ENCODE measurements at regions not wholly inside any gene's neighbourhood (a gene's known extent, or its start where the extent isn't known, plus 50 kb on each side); places are given as distances from the start of the nearest gene placed in this dataset.

DNA sequence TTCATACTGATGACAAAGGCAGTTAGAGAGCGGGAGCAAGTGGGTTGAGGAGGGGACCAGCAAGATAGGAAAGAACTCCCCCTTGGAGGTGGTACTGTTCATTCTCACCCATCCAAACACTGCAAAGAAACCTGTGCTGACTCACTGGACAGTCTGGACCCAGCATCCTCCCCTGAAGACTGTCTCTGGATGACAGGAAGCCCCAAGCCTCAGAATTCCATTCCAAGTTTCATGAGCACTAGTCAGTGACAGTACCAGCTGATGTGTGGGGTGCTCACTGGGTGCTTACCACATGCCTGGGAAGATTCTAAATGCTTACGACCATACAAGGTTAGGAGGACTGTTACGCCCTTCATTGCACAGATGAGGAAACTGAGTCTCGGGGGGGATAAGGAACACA, 160.9 kb downstream of the IGLL1 start:
- Histone ChIP-seq H3K9me3 (ENCODE audit: insufficient read depth in 2 of 2, low read depth in 1 of 2, low read length in 1 of 2) (no peaks in the 10 kb centered on the region), H3K79me2 (ENCODE audit: control insufficient read depth in 1 of 2, insufficient read depth in 2 of 2, low read length in 2 of 2) (no peaks in the 10 kb centered on the region), H4K8ac (ENCODE audit: extremely low read depth, insufficient read depth, low read length) (no peak overlapping the region), H4K5ac (ENCODE audit: insufficient read length, low read depth, low read length) (no peak overlapping the region), H3K27me3 (replicated peaks in 1 of 4; ENCODE audit: control insufficient read depth in 3 of 4, extremely low read depth in 1 of 4, insufficient read depth in 3 of 4, low read length in 3 of 4) (0 out of 7 replicates have a peak, but pooled peaks cover 0 to 2% (median 0%) of the 10 kb centered on the region in 4 experiments), H2AFZ (ENCODE audit: low read length) (no peak overlapping the region), H3K56ac (replicated peaks; ENCODE audit: insufficient read length, low read depth, low read length) (no peak overlapping the region), H3K79me1 (ENCODE audit: low read depth, low read length) (no peaks in the 10 kb centered on the region; the same call in 1 of the 2 replicates), H2BK5ac (ENCODE audit: low read depth, low read length) (no peak overlapping the region), H3K4me2 (ENCODE audit: insufficient read depth in 1 of 2, low read depth in 2 of 2, low read length in 2 of 2) (no peak overlapping the region), H3K27ac (ENCODE audit: low read depth, low read length) (no peak overlapping the region), H2BK120ac (replicated peaks; ENCODE audit: low read depth, low read length) (no peak overlapping the region), H3K4me1 (replicated peaks in 1 of 4; ENCODE audit: control insufficient read depth in 3 of 4, insufficient read depth in 4 of 4, low read length in 3 of 4) (no peaks in the 10 kb centered on the region; a peak in 1 of 7 replicates), H3K9ac (replicated peaks in 1 of 4; ENCODE audit: extremely low read depth in 1 of 4, low read depth in 3 of 4, low read length in 3 of 4) (no peak overlapping the region), H2BK15ac (ENCODE audit: low read length) (no peak overlapping the region), H3K4me3 (ENCODE audit: extremely low read depth in 1 of 4, insufficient read depth in 2 of 4, low read depth in 3 of 4, low read length in 4 of 4) (no peak overlapping the region), H3K36me3 (ENCODE audit: control insufficient read depth in 2 of 4, insufficient read depth in 4 of 4, low read length in 3 of 4) (no peaks in the 10 kb centered on the region), H3K23ac (ENCODE audit: insufficient read length) (no peak overlapping the region), H4K91ac (replicated peaks; ENCODE audit: insufficient read length, low read length) (no peak overlapping the region), H3K23me2 (ENCODE audit: low read depth, low read length) (no peaks in the 10 kb centered on the region), H2AK5ac (ENCODE audit: low read depth, low read length) (no peak overlapping the region), H2BK20ac (ENCODE audit: low read length) (no peak overlapping the region), H3K4ac (replicated peaks; ENCODE audit: insufficient read length, low read depth, low read length) (no peak overlapping the region), H4K20me1 (replicated peaks in 1 of 2; ENCODE audit: control insufficient read depth in 1 of 2, insufficient read depth in 2 of 2, low read length in 2 of 2) (no peaks in the 10 kb centered on the region), H2BK12ac (ENCODE audit: low read depth, low read length) (no peak overlapping the region), H3K18ac (ENCODE audit: extremely low read depth, low read length) (no peak overlapping the region), H3K14ac (ENCODE audit: insufficient read length) (no peak overlapping the region)
- ChIA-PET POLR2A (ENCODE audit: partially characterized antibody) (no interaction called here), CTCF (ENCODE audit: partially characterized antibody) (interaction anchor here (0.6 kb wide), 2 partner anchors 157 to 442 kb away, joined by 3 read pairs; no protein-coding TSS in a partner anchor)
- no peak for DNase-seq (ENCODE audit: low read depth in 1 of 2, low spot score in 2 of 2)
- WGBS, 2 experiments (ENCODE audit: extremely low coverage in 1 of 2, insufficient coverage in 1 of 2, insufficient read length in 1 of 2, insufficient replicate concordance in 2 of 2, low coverage in 1 of 2, low lambda C conversion rate in 2 of 2, missing lambda C conversion rate in 1 of 2), result 85% methylated on average over 4 of the region's 4 CpGs; no CpG with 5 or more reads in 1 of the 2 experiments
- TF ChIP-seq CEBPB (IDR thresholded peaks at IDR 0.05; ENCODE audit: low read depth, low read length) (no peak), CHD2 (IDR thresholded peaks at IDR 0.05; ENCODE audit: low read length) (no peak), PHF8 (conservative IDR thresholded peaks at IDR 0.05; ENCODE audit: low read depth, low read length) (no peak)
- FAIRE-seq, result no peak

Measured in H1 (cell line).